HFFc6 (cell line): ENCODE measurements at regions not wholly inside any gene's neighbourhood (a gene's known extent, or its start where the extent isn't known, plus 50 kb on each side); places are given as distances from the start of the nearest gene placed in this dataset.

Source experiments
- DNase-seq: peaks from one replicate; pipeline ENCODE4 v3.0.0-alpha.2; 2018
- H3K27ac Mint-ChIP-seq: 2 replicates; pipeline ENCODE4 v1.8.0; 2020; ENCODE audit warnings: mild to moderate bottlenecking, mixed read lengths
- H3K27me3 Mint-ChIP-seq: 2 replicates; pipeline ENCODE4 v1.8.0; 2021; ENCODE audit warnings: mild to moderate bottlenecking, moderate library complexity, mixed read lengths; ENCODE audit not compliant: insufficient read depth
- H3K36me3 Mint-ChIP-seq: 2 replicates; pipeline ENCODE4 v1.8.0; 2021; ENCODE audit warnings: low read depth, mixed read lengths
- H3K4me1 Mint-ChIP-seq: 2 replicates; pipeline ENCODE4 v1.8.0; 2020; ENCODE audit warnings: low read depth, mixed read lengths
- H3K4me3 Mint-ChIP-seq: 2 replicates; pipeline ENCODE4 v1.8.0; 2020; ENCODE audit warnings: mild to moderate bottlenecking, moderate library complexity, mixed read lengths
- H3K9me3 Mint-ChIP-seq: 2 replicates; pipeline ENCODE4 v1.8.0; 2020; ENCODE audit warnings: mild to moderate bottlenecking, mixed read lengths
- TF ChIP-seq, protein P1 (sequence below): fragments of 200-600 bp; sonication (generic); IDR thresholded peaks from 2 replicates; pipeline ENCODE4 v1.5.0; 2021; ENCODE audit warnings: antibody characterized with exemption, mild to moderate bottlenecking

DNA sequence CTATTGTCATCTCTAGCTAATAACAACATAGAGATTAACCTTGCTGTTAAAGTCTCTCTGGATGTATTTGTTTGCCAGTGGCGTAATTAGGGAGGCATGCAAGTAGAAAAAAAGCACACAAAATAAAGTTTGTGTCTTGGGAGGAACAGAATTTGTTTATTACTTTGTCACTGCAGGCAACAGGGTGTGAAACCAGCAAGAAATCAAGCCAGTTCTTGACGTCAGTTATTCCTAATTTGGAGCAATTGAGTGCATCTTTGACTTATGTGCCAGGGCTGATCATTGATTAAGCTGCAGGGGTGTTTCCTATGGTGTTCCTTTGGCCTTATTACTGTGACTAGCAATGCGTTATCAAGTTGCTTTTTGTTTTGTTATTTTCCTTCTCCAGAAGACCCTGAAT is 751.0 kb downstream of the KCNA4 start:
- TF ChIP-seq, protein P1, sequence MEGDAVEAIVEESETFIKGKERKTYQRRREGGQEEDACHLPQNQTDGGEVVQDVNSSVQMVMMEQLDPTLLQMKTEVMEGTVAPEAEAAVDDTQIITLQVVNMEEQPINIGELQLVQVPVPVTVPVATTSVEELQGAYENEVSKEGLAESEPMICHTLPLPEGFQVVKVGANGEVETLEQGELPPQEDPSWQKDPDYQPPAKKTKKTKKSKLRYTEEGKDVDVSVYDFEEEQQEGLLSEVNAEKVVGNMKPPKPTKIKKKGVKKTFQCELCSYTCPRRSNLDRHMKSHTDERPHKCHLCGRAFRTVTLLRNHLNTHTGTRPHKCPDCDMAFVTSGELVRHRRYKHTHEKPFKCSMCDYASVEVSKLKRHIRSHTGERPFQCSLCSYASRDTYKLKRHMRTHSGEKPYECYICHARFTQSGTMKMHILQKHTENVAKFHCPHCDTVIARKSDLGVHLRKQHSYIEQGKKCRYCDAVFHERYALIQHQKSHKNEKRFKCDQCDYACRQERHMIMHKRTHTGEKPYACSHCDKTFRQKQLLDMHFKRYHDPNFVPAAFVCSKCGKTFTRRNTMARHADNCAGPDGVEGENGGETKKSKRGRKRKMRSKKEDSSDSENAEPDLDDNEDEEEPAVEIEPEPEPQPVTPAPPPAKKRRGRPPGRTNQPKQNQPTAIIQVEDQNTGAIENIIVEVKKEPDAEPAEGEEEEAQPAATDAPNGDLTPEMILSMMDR: no peak
- Mint-ChIP-seq H3K36me3 (peaks cover 4% of the 10 kb centered on the region; the same call in 1 of the 2 replicates), H3K4me1 (peaks cover 62% of the 10 kb centered on the region), H3K27me3 (no peaks in the 10 kb centered on the region), H3K27ac (no peak overlapping the region), H3K4me3 (no peak overlapping the region), H3K9me3 (no peaks in the 10 kb centered on the region)
- no peak for DNase-seq

DNA sequence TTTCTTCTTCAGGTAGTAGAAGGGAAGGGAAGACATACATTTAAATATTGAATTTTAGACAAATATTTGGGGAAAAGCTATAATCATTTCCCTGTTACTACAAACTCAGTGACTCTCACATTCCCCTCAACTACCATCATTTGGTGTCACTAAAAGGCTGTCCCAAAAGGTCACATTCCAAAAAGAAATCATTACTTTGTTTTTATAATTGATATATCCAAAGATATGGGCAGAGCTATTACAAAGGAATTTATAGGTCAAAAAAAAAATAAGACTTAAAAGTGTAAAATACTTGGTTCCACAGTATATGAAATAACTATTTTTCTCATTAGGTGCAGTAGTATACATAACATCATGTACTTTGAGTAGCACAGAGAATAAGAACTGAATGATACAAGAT is 751.4 kb downstream of the KCNA4 start:
- Mint-ChIP-seq H3K36me3 (peaks cover 4% of the 10 kb centered on the region; the same call in 1 of the 2 replicates), H3K4me3 (no peak overlapping the region)

GRCh38 chr11:29263971-29264682 is 752.7 kb downstream of the KCNA4 start:
- H3K27ac Mint-ChIP-seq: no peak overlapping the region
- peak; percentile 7 for DNase-seq
- no peak overlapping the region for H3K4me3 Mint-ChIP-seq
- TF ChIP-seq, protein P1: no peak
- H3K4me1 Mint-ChIP-seq: peaks cover 63% of the 10 kb centered on the region
- H3K27me3 Mint-ChIP-seq: peaks cover 2% of the 10 kb centered on the region; the same call in 1 of the 2 replicates
- H3K9me3 Mint-ChIP-seq: peaks cover 3% of the 10 kb centered on the region; the same call in 1 of the 2 replicates
- H3K36me3 Mint-ChIP-seq: peaks cover 8% of the 10 kb centered on the region

More for the DNA sequence above, 751.4 kb downstream of the KCNA4 start:
- Mint-ChIP-seq H3K9me3 (no peaks in the 10 kb centered on the region), H3K4me1 (peaks cover 66% of the 10 kb centered on the region), H3K27ac (no peak overlapping the region), H3K27me3 (no peaks in the 10 kb centered on the region)
- no peak for DNase-seq
- TF ChIP-seq, protein P1: no peak

- Mint-ChIP-seq H3K9me3 (peaks cover 7% of the 10 kb centered on the region; the same call in 1 of the 2 replicates), H3K27me3 (peaks cover 3% of the 10 kb centered on the region; the same call in 1 of the 2 replicates), H3K36me3 (peaks cover 14% of the 10 kb centered on the region), H3K27ac (no peak overlapping the region), H3K4me1 (peaks cover 61% of the 10 kb centered on the region), H3K4me3 (no peak overlapping the region)
- TF ChIP-seq, protein P1: no peak
- no peak for DNase-seq
Observed at GRCh38 chr11:29261831-29262230, 755.0 kb downstream of the KCNA4 start.

- peaks cover 7% of the 10 kb centered on the region; the same call in 1 of the 2 replicates for H3K9me3 Mint-ChIP-seq
- H3K27me3 Mint-ChIP-seq: peaks cover 3% of the 10 kb centered on the region; the same call in 1 of the 2 replicates
- peaks cover 67% of the 10 kb centered on the region for H3K4me1 Mint-ChIP-seq
- H3K4me3 Mint-ChIP-seq: no peak overlapping the region
- H3K27ac Mint-ChIP-seq: no peak overlapping the region
- TF ChIP-seq, protein P1: peak; percentile 24; the same call in 1 of the 2 replicates
- peaks cover 14% of the 10 kb centered on the region for H3K36me3 Mint-ChIP-seq
- peak; percentile 39 for DNase-seq
Observed at GRCh38 chr11:29260939-29261705, 755.7 kb downstream of the KCNA4 start.
